Left colon (tissue), 2 donors: ENCODE measurements at regions not wholly inside any gene's neighbourhood (a gene's known extent, or its start where the extent isn't known, plus 50 kb on each side); places are given as distances from the start of the nearest gene placed in this dataset.
A peak's percentile ranks its signal among the peaks of the same experiment; 100 is the strongest.

Experiments used
- ATAC-seq: fragments of 200-7000 bp; cut with Tn5 transposase; one replicate; pipeline ENCODE4 v1.9.1; 2020; ENCODE audit warnings: mild to moderate bottlenecking, moderate library complexity
- DNase-seq, 2 donors: peaks; one replicate each; pipeline ENCODE4 v3.0.0-alpha.2; 2020
- intact Hi-C, 2 donors: fragments of 100-400 bp; cut with DNase I in 1 of 2; cut with micrococcal nuclease in 1 of 2; formaldehyde crosslinking; loops; one replicate each; pipeline versions ENCODE4 v1.11.2 to v1.14.0; 2022; cut with DNase I, micrococcal nuclease
- donor health status: DM: no; HTN: no; CAD: no.
- donor health status: DM: yes; HTN: yes; CAD: no.

- intact Hi-C loops, result no loop called here
- no peak for ATAC-seq
- DNase-seq, result no peak
Measured at GRCh38 chr18:22273101-22274039, 104.0 kb downstream of the GATA6 start.

GRCh38 chr18:22272242-22272641 is 102.9 kb downstream of the GATA6 start:
- ATAC-seq (no peak), DNase-seq (no peak)
- intact Hi-C loops, result no loop called here

GRCh38 chr18:22271030-22271429 is 101.6 kb downstream of the GATA6 start:
- DNase-seq (no peak), ATAC-seq (no peak)
- intact Hi-C loops, result no loop called here

GRCh38 chr18:22268641-22269128 is 99.3 kb downstream of the GATA6 start:
- ATAC-seq, result peak; percentile 85
- DNase-seq, result no peak
- intact Hi-C loops, result no loop called here

- intact Hi-C loops, result no loop called here
- no peak for DNase-seq
- ATAC-seq, result no peak
Measured at GRCh38 chr18:22267697-22268096, 98.3 kb downstream of the GATA6 start.

- intact Hi-C loops, result no loop called here
- DNase-seq, result no peak
- no peak for ATAC-seq
Measured at GRCh38 chr18:22267225-22267624, 97.8 kb downstream of the GATA6 start.

GRCh38 chr18:22265838-22266237 is 96.4 kb downstream of the GATA6 start:
- intact Hi-C loops, result no loop called here
- DNase-seq, result no peak
- no peak for ATAC-seq

- ATAC-seq (no peak), DNase-seq (no peak)
- intact Hi-C loops, result no loop called here
Measured at GRCh38 chr18:22260208-22260820, 90.9 kb downstream of the GATA6 start.

- DNase-seq (no peak), ATAC-seq (no peak)
- intact Hi-C loops, result no loop called here
Measured at GRCh38 chr18:22257022-22257543, 87.7 kb downstream of the GATA6 start.

- DNase-seq, result peak; percentile 52 to 64
- peak; percentile 74 for ATAC-seq
- intact Hi-C loops, result no loop called here
Measured at GRCh38 chr18:22254088-22254487, 84.7 kb downstream of the GATA6 start.

- intact Hi-C loops, result no loop called here
- DNase-seq (peak in 1 of 2 donors; percentile 19), ATAC-seq (peak; percentile 51)
Measured at GRCh38 chr18:22253676-22254075, 84.3 kb downstream of the GATA6 start.

GRCh38 chr18:22253156-22253555 is 83.8 kb downstream of the GATA6 start:
- intact Hi-C loops, result no loop called here
- DNase-seq (no peak), ATAC-seq (no peak)
